ENCODE measurements at regions not wholly inside any gene's neighbourhood (a gene's known extent, or its start where the extent isn't known, plus 50 kb on each side); places are given as distances from the start of the nearest gene placed in this dataset.

DNA sequence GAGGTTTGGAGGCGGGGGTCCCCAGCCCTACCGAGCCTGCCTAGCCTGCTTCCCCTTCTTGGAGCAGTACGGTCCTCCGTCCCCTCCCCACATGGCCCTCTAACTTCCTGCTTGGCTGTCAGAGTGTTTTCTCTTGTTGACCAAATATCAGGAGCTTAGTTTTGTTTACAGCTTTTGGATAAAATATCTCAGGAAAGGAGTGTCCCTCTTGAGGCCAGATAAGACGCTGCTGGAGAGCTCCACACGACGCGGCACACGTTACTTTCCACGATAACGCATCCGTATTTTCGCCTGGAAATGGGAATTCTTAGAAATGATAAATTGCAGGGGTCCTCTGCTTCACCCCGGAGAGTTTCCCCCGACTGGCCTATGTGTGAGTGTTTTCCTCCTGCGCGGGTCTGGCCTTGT is 182.9 kb downstream of the MAF start:
- TF ChIP-seq EZH2 (IDR thresholded peaks at IDR 0.05; ENCODE audit: low read length) = no peak
- TF ChIP-seq, protein P1, sequence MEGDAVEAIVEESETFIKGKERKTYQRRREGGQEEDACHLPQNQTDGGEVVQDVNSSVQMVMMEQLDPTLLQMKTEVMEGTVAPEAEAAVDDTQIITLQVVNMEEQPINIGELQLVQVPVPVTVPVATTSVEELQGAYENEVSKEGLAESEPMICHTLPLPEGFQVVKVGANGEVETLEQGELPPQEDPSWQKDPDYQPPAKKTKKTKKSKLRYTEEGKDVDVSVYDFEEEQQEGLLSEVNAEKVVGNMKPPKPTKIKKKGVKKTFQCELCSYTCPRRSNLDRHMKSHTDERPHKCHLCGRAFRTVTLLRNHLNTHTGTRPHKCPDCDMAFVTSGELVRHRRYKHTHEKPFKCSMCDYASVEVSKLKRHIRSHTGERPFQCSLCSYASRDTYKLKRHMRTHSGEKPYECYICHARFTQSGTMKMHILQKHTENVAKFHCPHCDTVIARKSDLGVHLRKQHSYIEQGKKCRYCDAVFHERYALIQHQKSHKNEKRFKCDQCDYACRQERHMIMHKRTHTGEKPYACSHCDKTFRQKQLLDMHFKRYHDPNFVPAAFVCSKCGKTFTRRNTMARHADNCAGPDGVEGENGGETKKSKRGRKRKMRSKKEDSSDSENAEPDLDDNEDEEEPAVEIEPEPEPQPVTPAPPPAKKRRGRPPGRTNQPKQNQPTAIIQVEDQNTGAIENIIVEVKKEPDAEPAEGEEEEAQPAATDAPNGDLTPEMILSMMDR (optimal IDR thresholded peaks at IDR 0.05 in 1 of 3, IDR thresholded peaks at IDR 0.05 in 1 of 3, conservative IDR thresholded peaks at IDR 0.05 in 1 of 3; ENCODE audit: extremely low read depth in 1 of 3, insufficient read depth in 2 of 3, low read length in 3 of 3) = no peak

Data from keratinocyte (primary cell).